Trophoblast cell (in vitro differentiated cells and primary cell): ENCODE measurements at regions not wholly inside any gene's neighbourhood (a gene's known extent, or its start where the extent isn't known, plus 50 kb on each side); places are given as distances from the start of the nearest gene placed in this dataset.
A peak's percentile ranks its signal among the peaks of the same experiment; 100 is the strongest.

Source experiments
- DNase-seq, 2 donors: peaks; one replicate each; pipeline ENCODE4 v3.0.0-alpha.2; 2016
- H2AFZ ChIP-seq: 2 replicates; pipeline ENCODE4 v1.6.1; 2013; ENCODE audit warnings: low read length, moderate library complexity, mild to moderate bottlenecking; ENCODE audit not compliant: insufficient read depth, poor library complexity
- H2AK5ac ChIP-seq: 2 replicates; pipeline ENCODE4 v1.6.1; 2013; ENCODE audit warnings: mild to moderate bottlenecking, low read length
- H2BK120ac ChIP-seq: 2 replicates; pipeline ENCODE4 v1.6.1; 2013; ENCODE audit warnings: low read length, mild to moderate bottlenecking, moderate library complexity; ENCODE audit not compliant: insufficient read depth, poor library complexity
- H2BK12ac ChIP-seq: 2 replicates; pipeline ENCODE4 v1.6.1; 2013; ENCODE audit warnings: mild to moderate bottlenecking, low read length, moderate library complexity
- H2BK5ac ChIP-seq: 2 replicates; pipeline ENCODE4 v1.6.1; 2013; ENCODE audit warnings: low read length, low read depth, moderate library complexity, mild to moderate bottlenecking; ENCODE audit not compliant: poor library complexity
- H3K14ac ChIP-seq: 2 replicates; pipeline ENCODE4 v1.6.1; 2013; ENCODE audit warnings: mild to moderate bottlenecking, low read length
- H3K18ac ChIP-seq: 2 replicates; pipeline ENCODE4 v1.6.1; 2013; ENCODE audit warnings: mild to moderate bottlenecking, low read length
- H3K23ac ChIP-seq: 2 replicates; pipeline ENCODE4 v1.6.1; 2013; ENCODE audit warnings: low read length
- H3K27ac ChIP-seq: 2 replicates; pipeline ENCODE4 v1.5.1; 2013; ENCODE audit warnings: low read depth, mild to moderate bottlenecking, inconsistent platforms, low read length, moderate library complexity
- H3K27me3 ChIP-seq: 2 replicates; pipeline ENCODE4 v1.6.1; 2013; ENCODE audit warnings: inconsistent platforms, mild to moderate bottlenecking, low read length, moderate library complexity; ENCODE audit not compliant: insufficient read depth
- H3K36me3 ChIP-seq, 2 experiments: 1 replicate in 1 of 2; 2 replicates in 1 of 2; pipeline ENCODE4 v1.6.1; 2013; ENCODE audit warnings: low read length in 2 of 2, mild to moderate bottlenecking in 2 of 2, moderate library complexity in 1 of 2; ENCODE audit not compliant: insufficient read depth in 2 of 2, control insufficient read depth in 1 of 2
- H3K4ac ChIP-seq: 2 replicates; pipeline ENCODE4 v1.6.1; 2013; ENCODE audit warnings: low read depth, mild to moderate bottlenecking, low read length, moderate library complexity
- H3K4me1 ChIP-seq, 2 experiments: 1 replicate in 1 of 2; 2 replicates in 1 of 2; pipeline ENCODE4 v1.6.1; 2013; ENCODE audit warnings: low read length in 2 of 2, mild to moderate bottlenecking in 2 of 2, moderate library complexity in 1 of 2; ENCODE audit not compliant: insufficient read depth in 2 of 2, control insufficient read depth in 1 of 2
- H3K4me2 ChIP-seq: 2 replicates; pipeline ENCODE4 v1.6.1; 2013; ENCODE audit warnings: inconsistent platforms, mild to moderate bottlenecking, low read length, moderate library complexity
- H3K4me3 ChIP-seq: 2 replicates; pipeline ENCODE4 v1.5.1; 2013; ENCODE audit warnings: mild to moderate bottlenecking, low read depth, low read length, inconsistent platforms
- H3K79me1 ChIP-seq: one replicate; pipeline ENCODE4 v1.6.1; 2013; ENCODE audit warnings: low read length
- H3K79me2 ChIP-seq: 2 replicates; pipeline ENCODE4 v1.6.1; 2013; ENCODE audit warnings: low read length, mild to moderate bottlenecking; ENCODE audit not compliant: control insufficient read depth, insufficient read depth, poor library complexity
- H3K9ac ChIP-seq: 2 replicates; pipeline ENCODE4 v1.6.1; 2013; ENCODE audit warnings: mild to moderate bottlenecking, low read length
- H3K9me3 ChIP-seq: 2 replicates; pipeline ENCODE4 v1.6.1; 2013; ENCODE audit warnings: low read depth, mild to moderate bottlenecking, control low read depth, inconsistent platforms, low read length; ENCODE audit not compliant: insufficient read depth
- H4K12ac ChIP-seq: 2 replicates; pipeline ENCODE4 v1.6.1; 2013; ENCODE audit warnings: low read depth, mild to moderate bottlenecking, low read length, moderate library complexity
- H4K8ac ChIP-seq: 2 replicates; pipeline ENCODE4 v1.6.1; 2013; ENCODE audit warnings: low read depth, mild to moderate bottlenecking, low read length, moderate library complexity
- H4K91ac ChIP-seq: one replicate; pipeline ENCODE4 v1.6.1; 2013; ENCODE audit warnings: low read depth, mild to moderate bottlenecking, low read length, moderate library complexity
- WGBS: extraction: QIAGEN DNeasy Blood & Tissue Kit; methylation state at CpG from one replicate; pipeline ENCODE4 v1.1.7; 2013; ENCODE audit warnings: missing lambda C conversion rate; ENCODE audit not compliant: insufficient read length, insufficient coverage; ENCODE audit errors: extremely low coverage; 5-methylcytosine and 5-hydroxymethylcytosine counted together

- H3K4ac ChIP-seq = no peak overlapping the region
- H3K4me2 ChIP-seq = no peak overlapping the region
- no peak overlapping the region for H2BK120ac ChIP-seq
- no peak overlapping the region for H2BK5ac ChIP-seq
- H3K9ac ChIP-seq = no peak overlapping the region
- DNase-seq = peak in 1 of 2 donors; percentile 27
- no peak overlapping the region for H3K14ac ChIP-seq
- H4K91ac ChIP-seq = no peak overlapping the region
- no peak overlapping the region for H2BK12ac ChIP-seq
- no peak overlapping the region for H3K4me3 ChIP-seq
- H4K8ac ChIP-seq = no peak overlapping the region
- H3K18ac ChIP-seq = no peak overlapping the region
- no peak overlapping the region for H3K27ac ChIP-seq
- H3K79me2 ChIP-seq = no peaks in the 10 kb centered on the region
- H3K27me3 ChIP-seq = no peaks in the 10 kb centered on the region
- no peaks in the 10 kb centered on the region for H3K36me3 ChIP-seq
- no peak overlapping the region for H2AK5ac ChIP-seq
- no peak overlapping the region for H3K23ac ChIP-seq
- no peaks in the 10 kb centered on the region for H3K79me1 ChIP-seq
- no peak overlapping the region for H2AFZ ChIP-seq
- H3K9me3 ChIP-seq = no peaks in the 10 kb centered on the region
- no peak overlapping the region for H4K12ac ChIP-seq
- no peaks in the 10 kb centered on the region for H3K4me1 ChIP-seq
Observed at GRCh38 chr2:59711121-59711520, 842.3 kb downstream of the BCL11A start.

- Histone ChIP-seq H3K27me3 (no peaks in the 10 kb centered on the region), H3K18ac (no peak overlapping the region), H3K79me2 (no peaks in the 10 kb centered on the region), H3K27ac (no peak overlapping the region), H2BK5ac (no peak overlapping the region), H2AK5ac (no peak overlapping the region), H3K36me3 (no peaks in the 10 kb centered on the region), H3K79me1 (peaks cover 2% of the 10 kb centered on the region), H3K9me3 (peaks cover 3% of the 10 kb centered on the region), H3K14ac (no peak overlapping the region), H3K4ac (no peak overlapping the region), H3K4me3 (no peak overlapping the region), H3K4me2 (no peak overlapping the region), H3K9ac (no peak overlapping the region), H2BK120ac (no peak overlapping the region), H4K8ac (no peak overlapping the region), H2AFZ (no peak overlapping the region), H3K4me1 (no peaks in the 10 kb centered on the region), H2BK12ac (no peak overlapping the region), H3K23ac (no peak overlapping the region), H4K12ac (no peak overlapping the region), H4K91ac (no peak overlapping the region)
- peak; percentile 48 to 66 for DNase-seq
- WGBS = no CpG with 5 or more reads among the region's 4 CpGs
Observed at GRCh38 chr2:59706729-59707128, 846.7 kb downstream of the BCL11A start.

GRCh38 chr2:59703796-59704195 lies 849.7 kb downstream of the BCL11A start:
- H2BK5ac ChIP-seq = no peak overlapping the region

GRCh38 chr2:59702026-59702425 lies 851.4 kb downstream of the BCL11A start:
- no peak overlapping the region for H4K8ac ChIP-seq
- H4K12ac ChIP-seq = no peak overlapping the region
- H3K14ac ChIP-seq = no peak overlapping the region
- no peak overlapping the region for H2AFZ ChIP-seq
- no peak overlapping the region for H2BK12ac ChIP-seq
- peaks cover 4% of the 10 kb centered on the region for H3K79me1 ChIP-seq
- H3K27ac ChIP-seq = no peak overlapping the region
- H3K27me3 ChIP-seq = no peaks in the 10 kb centered on the region
- H3K36me3 ChIP-seq = no peaks in the 10 kb centered on the region
- H2AK5ac ChIP-seq = no peak overlapping the region
- H3K4ac ChIP-seq = no peak overlapping the region
- peaks cover 3% of the 10 kb centered on the region for H3K9me3 ChIP-seq
- no peak overlapping the region for H3K9ac ChIP-seq
- H2BK5ac ChIP-seq = peak overlapping the region; percentile 86
- no CpG with 5 or more reads among the region's 1 CpG for WGBS
- H3K4me3 ChIP-seq = no peak overlapping the region
- H2BK120ac ChIP-seq = peak overlapping the region; percentile 68
- H3K23ac ChIP-seq = no peak overlapping the region
- peak overlapping the region; percentile 74 for H4K91ac ChIP-seq
- H3K4me1 ChIP-seq = no peaks in the 10 kb centered on the region
- H3K79me2 ChIP-seq = no peaks in the 10 kb centered on the region
- H3K4me2 ChIP-seq = no peak overlapping the region
- peak; percentile 33 to 55 for DNase-seq
- H3K18ac ChIP-seq = no peak overlapping the region

More at GRCh38 chr2:59703796-59704195, 849.7 kb downstream of the BCL11A start:
- no peak overlapping the region for H3K27ac ChIP-seq
- H3K9me3 ChIP-seq = peaks cover 3% of the 10 kb centered on the region
- H4K12ac ChIP-seq = no peak overlapping the region
- no peak overlapping the region for H3K18ac ChIP-seq
- no CpG with 5 or more reads among the region's 1 CpG for WGBS
- no peak overlapping the region for H3K23ac ChIP-seq
- H3K27me3 ChIP-seq = no peaks in the 10 kb centered on the region
- H2BK12ac ChIP-seq = no peak overlapping the region
- no peak overlapping the region for H2AFZ ChIP-seq
- H4K91ac ChIP-seq = no peak overlapping the region
- no peak overlapping the region for H3K4me2 ChIP-seq
- H3K9ac ChIP-seq = no peak overlapping the region
- no peaks in the 10 kb centered on the region for H3K36me3 ChIP-seq
- H3K14ac ChIP-seq = no peak overlapping the region
- H3K4me1 ChIP-seq = no peaks in the 10 kb centered on the region
- peaks cover 4% of the 10 kb centered on the region for H3K79me1 ChIP-seq
- no peak overlapping the region for H3K4me3 ChIP-seq
- H2AK5ac ChIP-seq = no peak overlapping the region
- H2BK120ac ChIP-seq = no peak overlapping the region
- H4K8ac ChIP-seq = no peak overlapping the region
- H3K4ac ChIP-seq = no peak overlapping the region
- no peak for DNase-seq
- H3K79me2 ChIP-seq = no peaks in the 10 kb centered on the region
